ENCODE measurements at regions not wholly inside any gene's neighbourhood (a gene's known extent, or its start where the extent isn't known, plus 50 kb on each side); places are given as distances from the start of the nearest gene placed in this dataset.

DNA sequence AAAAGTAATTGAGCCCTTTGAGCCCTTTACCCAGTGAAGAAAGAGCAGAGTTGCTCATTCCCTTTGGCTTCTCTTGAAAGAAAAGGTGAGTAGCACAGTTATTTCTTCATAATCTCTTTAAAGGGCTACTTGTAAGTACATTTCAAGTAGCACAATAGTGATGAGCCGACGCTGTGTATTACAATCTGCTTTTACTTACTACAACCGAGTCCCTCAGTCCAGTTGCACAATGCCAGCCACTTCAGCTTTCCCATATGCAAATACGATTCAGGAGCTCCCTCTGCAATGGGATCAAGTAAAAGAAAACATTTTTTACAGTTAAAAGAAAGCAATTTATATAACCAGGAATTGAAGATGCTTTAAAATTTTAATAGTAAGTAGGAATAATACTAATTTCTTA lies 868.5 kb downstream of the RNF144A start:
- 88 to 92% methylated on average over 3 to 4 of the region's 4 CpGs for WGBS, 2 experiments (ENCODE audit: insufficient coverage in 1 of 2, insufficient read length in 1 of 2)
- DNase-seq: no peak
- no peak overlapping the region for H3K27ac Mint-ChIP-seq
- Histone ChIP-seq H3K4me1 (ENCODE audit: control insufficient read depth, insufficient read depth, low read length) (no peaks in the 10 kb centered on the region), H3K9me3 (ENCODE audit: control insufficient read depth, low read length) (no peaks in the 10 kb centered on the region), H3K4me3 (ENCODE audit: low read length) (no peak overlapping the region), H3K27me3 (ENCODE audit: control insufficient read depth, insufficient read depth, low read length, poor library complexity, severe bottlenecking) (no peaks in the 10 kb centered on the region), H3K9ac (ENCODE audit: extremely low read depth, low read length, poor library complexity, severe bottlenecking) (no peak overlapping the region), H3K27ac (ENCODE audit: low read depth, low read length) (no peak overlapping the region), H3K36me3 (ENCODE audit: control insufficient read depth, insufficient read depth, low read length) (no peaks in the 10 kb centered on the region)
- H3K9me3 Mint-ChIP-seq: no peaks in the 10 kb centered on the region
- no peak overlapping the region for H3K4me3 Mint-ChIP-seq
- no peaks in the 10 kb centered on the region for H3K36me3 Mint-ChIP-seq (ENCODE audit: low read depth)
- no peaks in the 10 kb centered on the region for H3K27me3 Mint-ChIP-seq (ENCODE audit: insufficient read depth)
- H3K4me1 Mint-ChIP-seq: no peaks in the 10 kb centered on the region
- TF ChIP-seq, protein P1, sequence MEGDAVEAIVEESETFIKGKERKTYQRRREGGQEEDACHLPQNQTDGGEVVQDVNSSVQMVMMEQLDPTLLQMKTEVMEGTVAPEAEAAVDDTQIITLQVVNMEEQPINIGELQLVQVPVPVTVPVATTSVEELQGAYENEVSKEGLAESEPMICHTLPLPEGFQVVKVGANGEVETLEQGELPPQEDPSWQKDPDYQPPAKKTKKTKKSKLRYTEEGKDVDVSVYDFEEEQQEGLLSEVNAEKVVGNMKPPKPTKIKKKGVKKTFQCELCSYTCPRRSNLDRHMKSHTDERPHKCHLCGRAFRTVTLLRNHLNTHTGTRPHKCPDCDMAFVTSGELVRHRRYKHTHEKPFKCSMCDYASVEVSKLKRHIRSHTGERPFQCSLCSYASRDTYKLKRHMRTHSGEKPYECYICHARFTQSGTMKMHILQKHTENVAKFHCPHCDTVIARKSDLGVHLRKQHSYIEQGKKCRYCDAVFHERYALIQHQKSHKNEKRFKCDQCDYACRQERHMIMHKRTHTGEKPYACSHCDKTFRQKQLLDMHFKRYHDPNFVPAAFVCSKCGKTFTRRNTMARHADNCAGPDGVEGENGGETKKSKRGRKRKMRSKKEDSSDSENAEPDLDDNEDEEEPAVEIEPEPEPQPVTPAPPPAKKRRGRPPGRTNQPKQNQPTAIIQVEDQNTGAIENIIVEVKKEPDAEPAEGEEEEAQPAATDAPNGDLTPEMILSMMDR (conservative IDR thresholded peaks at IDR 0.05): no peak

DNA sequence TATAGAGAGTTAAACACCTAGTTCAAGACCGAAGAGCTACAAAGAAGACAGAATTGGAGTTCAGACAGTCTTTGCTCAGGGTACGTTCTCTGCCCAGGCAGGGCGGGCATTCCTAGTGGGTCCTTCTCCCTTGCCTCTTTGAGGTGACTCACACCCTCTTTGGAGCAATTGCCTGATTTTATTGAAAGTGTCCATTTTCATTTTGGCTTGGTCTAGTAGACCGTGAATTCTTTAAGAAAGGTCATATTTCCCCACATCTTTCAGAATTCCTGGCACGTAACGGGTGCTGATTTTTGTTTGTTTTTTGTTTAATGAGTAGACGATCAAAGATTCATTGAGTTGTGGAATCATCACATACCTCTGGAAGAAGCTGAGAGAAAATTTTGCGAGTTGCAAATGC lies 871.5 kb downstream of the RNF144A start:
- WGBS, 2 experiments (ENCODE audit: insufficient coverage in 1 of 2, insufficient read length in 1 of 2): 89 to 95% methylated on average over 6 to 8 of the region's 8 CpGs
- Mint-ChIP-seq H3K27ac (no peak overlapping the region), H3K4me3 (no peak overlapping the region), H3K4me1 (no peaks in the 10 kb centered on the region), H3K9me3 (no peaks in the 10 kb centered on the region), H3K27me3 (ENCODE audit: insufficient read depth) (no peaks in the 10 kb centered on the region), H3K36me3 (ENCODE audit: low read depth) (no peaks in the 10 kb centered on the region)
- no peak overlapping the region for H3K9ac ChIP-seq (ENCODE audit: extremely low read depth, low read length, poor library complexity, severe bottlenecking)
- H3K4me1 ChIP-seq (ENCODE audit: control insufficient read depth, insufficient read depth, low read length): no peaks in the 10 kb centered on the region
- TF ChIP-seq, protein P1 (conservative IDR thresholded peaks at IDR 0.05): no peak
- H3K9me3 ChIP-seq (ENCODE audit: control insufficient read depth, low read length): no peaks in the 10 kb centered on the region
- H3K36me3 ChIP-seq (ENCODE audit: control insufficient read depth, insufficient read depth, low read length): no peaks in the 10 kb centered on the region
- no peak overlapping the region for H3K4me3 ChIP-seq (ENCODE audit: low read length)
- DNase-seq: no peak
- H3K27ac ChIP-seq (ENCODE audit: low read depth, low read length): no peak overlapping the region
- H3K27me3 ChIP-seq (ENCODE audit: control insufficient read depth, insufficient read depth, low read length, poor library complexity, severe bottlenecking): no peaks in the 10 kb centered on the region

DNA sequence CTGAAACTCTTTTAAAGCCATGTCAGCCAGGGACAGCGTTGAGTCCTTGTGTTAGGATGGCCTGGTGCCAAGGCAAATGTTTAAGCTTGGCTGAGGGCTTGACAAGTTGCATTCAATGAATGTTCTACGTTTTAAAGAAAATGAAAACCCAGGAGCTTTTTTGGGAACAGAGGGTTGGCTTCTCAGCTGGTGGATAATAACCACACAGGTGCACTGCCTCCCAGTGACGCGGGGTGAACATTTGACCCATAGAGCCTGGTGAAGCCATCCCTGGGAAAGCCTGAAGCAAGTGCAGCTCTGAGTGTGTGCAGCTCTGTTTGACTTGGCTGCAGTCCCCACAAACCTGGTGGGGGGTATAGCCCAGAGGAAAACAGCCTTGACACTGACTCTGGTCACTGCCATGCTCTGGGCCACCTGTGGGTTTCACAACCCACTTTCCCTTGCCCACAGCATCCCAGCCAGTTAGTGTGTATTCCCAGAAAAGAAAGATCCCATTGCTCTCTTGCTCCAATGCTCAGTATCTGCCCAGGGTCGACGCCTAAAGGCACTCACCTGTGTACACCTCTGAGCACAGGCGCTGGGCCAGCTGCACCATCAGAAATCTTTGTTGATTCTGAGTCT lies 874.9 kb downstream of the RNF144A start:
- Histone ChIP-seq H3K4me1 (ENCODE audit: control insufficient read depth, insufficient read depth, low read length) (no peaks in the 10 kb centered on the region), H3K9ac (ENCODE audit: extremely low read depth, low read length, poor library complexity, severe bottlenecking) (no peak overlapping the region), H3K9me3 (ENCODE audit: control insufficient read depth, low read length) (no peaks in the 10 kb centered on the region), H3K36me3 (ENCODE audit: control insufficient read depth, insufficient read depth, low read length) (no peaks in the 10 kb centered on the region), H3K27me3 (ENCODE audit: control insufficient read depth, insufficient read depth, low read length, poor library complexity, severe bottlenecking) (no peaks in the 10 kb centered on the region), H3K4me3 (ENCODE audit: low read length) (no peak overlapping the region), H3K27ac (ENCODE audit: low read depth, low read length) (no peak overlapping the region)
- WGBS, 2 experiments (ENCODE audit: insufficient coverage in 1 of 2, insufficient read length in 1 of 2): 92 to 97% methylated on average over 3 to 7 of the region's 7 CpGs
- no peak for DNase-seq
- no peaks in the 10 kb centered on the region for H3K4me1 Mint-ChIP-seq
- H3K9me3 Mint-ChIP-seq: no peaks in the 10 kb centered on the region
- no peak overlapping the region for H3K4me3 Mint-ChIP-seq
- TF ChIP-seq, protein P1 (conservative IDR thresholded peaks at IDR 0.05): no peak
- no peaks in the 10 kb centered on the region for H3K36me3 Mint-ChIP-seq (ENCODE audit: low read depth)
- no peak overlapping the region for H3K27ac Mint-ChIP-seq
- no peaks in the 10 kb centered on the region for H3K27me3 Mint-ChIP-seq (ENCODE audit: insufficient read depth)

All from endodermal cell (in vitro differentiated cells).